AG04450 (cell line): ENCODE measurements at regions not wholly inside any gene's neighbourhood (a gene's known extent, or its start where the extent isn't known, plus 50 kb on each side); places are given as distances from the start of the nearest gene placed in this dataset.

Experiments
- CTCF ChIA-PET: fragments of 300-600, 350-600 bp; formaldehyde crosslinking; extraction: SDS; loops from one replicate; lab custom pipeline; 2022; ENCODE audit warnings: antibody characterized with exemption, inconsistent platforms; lab: Charles Lee
- POLR2A ChIA-PET: fragments of 350-600 bp; formaldehyde crosslinking; extraction: SDS; loops from one replicate; lab custom pipeline; 2021; ENCODE audit warnings: antibody characterized with exemption, inconsistent platforms; lab: Yijun Ruan, JAX
- DNase-seq: peaks from one replicate; pipeline ENCODE4 v3.0.0-alpha.2; 2011; ENCODE audit warnings: low read depth, low spot score
- H3K27ac ChIP-seq: one replicate; pipeline ENCODE4 v1.5.1; 2012; ENCODE audit warnings: low read depth, low read length, control low read depth
- H3K27me3 ChIP-seq: one replicate; pipeline ENCODE4 v1.6.0; 2012; ENCODE audit warnings: low read length; ENCODE audit not compliant: control insufficient read depth, insufficient read depth
- H3K4me3 ChIP-seq: 2 replicates; pipeline ENCODE4 v1.5.1; 2011; ENCODE audit warnings: mild to moderate bottlenecking, low read depth, low read length, control low read depth
- H3K9me3 ChIP-seq: 2 replicates; pipeline ENCODE4 v1.5.1; 2012; ENCODE audit warnings: low read length; ENCODE audit not compliant: control insufficient read depth, insufficient read depth
- CTCF ChIP-seq: IDR thresholded peaks from 2 replicates; pipeline ENCODE4 v1.5.1; 2011; ENCODE audit warnings: low read depth, low read length, control low read depth, inconsistent platforms

- ChIA-PET CTCF (no interaction called here), POLR2A (no interaction called here)
- Histone ChIP-seq H3K27ac (no peak overlapping the region), H3K9me3 (no peaks in the 10 kb centered on the region; the same call in 1 of the 2 replicates), H3K27me3 (no peaks in the 10 kb centered on the region), H3K4me3 (no peak overlapping the region)
- TF ChIP-seq CTCF = no peak
- no peak for DNase-seq
Measured at GRCh38 chr16:13697013-13697412, 222.9 kb upstream of the ERCC4 start.

DNA sequence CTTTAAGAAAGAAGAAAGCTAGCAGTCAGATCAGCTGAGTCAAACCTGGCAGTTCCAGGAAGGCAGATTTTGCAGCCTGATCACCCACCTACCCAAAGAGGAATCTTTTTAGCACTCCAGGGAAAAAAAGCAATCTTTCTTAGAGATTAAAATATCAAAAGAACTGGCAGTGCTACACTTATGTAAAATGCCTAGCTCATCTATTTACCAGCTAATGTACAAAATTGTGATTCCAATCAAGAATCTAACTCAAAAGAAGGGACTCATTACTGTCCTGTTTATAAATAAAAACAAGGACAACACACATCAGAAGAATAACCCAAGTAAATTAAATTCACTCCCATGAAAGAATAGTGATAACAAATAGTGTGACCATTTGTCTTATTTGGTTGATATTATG lies 222.4 kb upstream of the ERCC4 start:
- DNase-seq = no peak
- ChIA-PET CTCF (no interaction called here), POLR2A (no interaction called here)
- H3K27ac ChIP-seq = no peak overlapping the region
- no peak for TF ChIP-seq CTCF
- H3K27me3 ChIP-seq = no peaks in the 10 kb centered on the region
- peaks cover 2% of the 10 kb centered on the region for H3K9me3 ChIP-seq
- H3K4me3 ChIP-seq = no peak overlapping the region

DNA sequence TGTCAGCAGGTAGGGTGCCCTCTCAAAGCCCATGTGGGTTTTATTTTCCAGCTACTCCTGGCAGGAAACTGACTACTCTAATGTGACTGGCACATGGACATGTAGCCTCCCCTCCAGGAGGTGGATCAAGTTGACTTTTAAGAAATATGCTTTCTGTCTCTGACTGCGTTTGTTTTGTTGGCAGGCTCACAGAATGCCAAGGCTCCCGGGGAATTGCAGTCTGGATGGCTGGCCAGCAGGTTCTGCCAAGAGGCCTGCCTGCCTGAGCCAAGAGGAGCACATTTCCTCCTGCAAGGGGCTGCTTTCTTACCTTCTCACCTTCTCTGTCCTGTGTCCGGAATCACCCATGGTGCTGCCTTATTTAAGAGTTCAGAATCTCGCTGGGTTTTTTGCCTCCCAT lies 217.3 kb upstream of the ERCC4 start:
- CTCF ChIA-PET = no interaction called here
- Histone ChIP-seq H3K27me3 (no peaks in the 10 kb centered on the region), H3K4me3 (no peak overlapping the region), H3K27ac (no peak overlapping the region), H3K9me3 (peaks cover 22% of the 10 kb centered on the region)
- DNase-seq = no peak
- POLR2A ChIA-PET = no interaction called here
- TF ChIP-seq CTCF = no peak

- Histone ChIP-seq H3K9me3 (peaks cover 26% of the 10 kb centered on the region), H3K4me3 (no peak overlapping the region), H3K27me3 (no peaks in the 10 kb centered on the region), H3K27ac (no peak overlapping the region)
- CTCF ChIA-PET = no interaction called here
- TF ChIP-seq CTCF = no peak
- POLR2A ChIA-PET = no interaction called here
- no peak for DNase-seq
Measured at GRCh38 chr16:13708347-13709120, 211.4 kb upstream of the ERCC4 start.

DNA sequence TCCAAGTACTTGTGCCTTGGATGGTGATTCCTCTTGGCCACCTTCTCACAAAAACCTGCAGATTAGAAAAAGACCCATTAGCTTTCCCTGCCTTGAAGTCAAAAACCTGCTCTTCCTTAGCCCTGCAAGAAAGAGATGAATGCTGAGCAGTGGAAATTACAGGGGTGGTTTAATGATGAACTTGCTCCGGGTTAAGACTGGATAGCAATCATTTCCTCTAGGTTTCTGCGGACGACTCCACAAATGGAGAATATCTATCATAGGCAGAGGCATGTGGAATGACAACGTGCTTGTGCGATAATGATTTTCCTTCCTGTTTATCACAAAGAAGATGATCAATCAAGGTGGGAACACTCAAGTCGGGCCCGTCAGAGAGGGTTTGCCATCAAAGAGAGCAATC lies 201.2 kb upstream of the ERCC4 start:
- TF ChIP-seq CTCF = no peak
- CTCF ChIA-PET = no interaction called here
- Histone ChIP-seq H3K27ac (no peak overlapping the region), H3K9me3 (peaks cover 12% of the 10 kb centered on the region), H3K27me3 (no peaks in the 10 kb centered on the region), H3K4me3 (no peak overlapping the region)
- POLR2A ChIA-PET = no interaction called here
- DNase-seq = no peak
